ENCODE measurements at regions not wholly inside any gene's neighbourhood (a gene's known extent, or its start where the extent isn't known, plus 50 kb on each side); places are given as distances from the start of the nearest gene placed in this dataset.
A peak's percentile ranks its signal among the peaks of the same experiment; 100 is the strongest.
"Not testable (repeated sequence)": the region's sequence is repeated elsewhere in the genome, so short reads cannot be mapped to it uniquely, and the experiment has no call there.

GRCh38 chr4:57184378-57185029, 74.3 kb upstream of the IGFBP7 start:
- no peak for DNase-seq (ENCODE audit: extremely low spot score, insufficient read length, low read depth)
- no peak for FAIRE-seq

- no peak for DNase-seq (ENCODE audit: extremely low spot score, insufficient read length, low read depth)
Measured at GRCh38 chr4:57182132-57182874, 72.1 kb upstream of the IGFBP7 start.

GRCh38 chr4:57173136-57173535, 63.0 kb upstream of the IGFBP7 start:
- FAIRE-seq: not testable (repeated sequence)

More at GRCh38 chr4:57182132-57182874, 72.1 kb upstream of the IGFBP7 start:
- no peak for FAIRE-seq

GRCh38 chr4:57172065-57172464, 61.9 kb upstream of the IGFBP7 start:
- DNase-seq (ENCODE audit: extremely low spot score, insufficient read length, low read depth): no peak
- FAIRE-seq: no peak

More at GRCh38 chr4:57173136-57173535, 63.0 kb upstream of the IGFBP7 start:
- not testable (repeated sequence) for DNase-seq (ENCODE audit: extremely low spot score, insufficient read length, low read depth)

- FAIRE-seq: no peak
- DNase-seq (ENCODE audit: extremely low spot score, insufficient read length, low read depth): no peak
Measured at GRCh38 chr4:57168982-57169381, 58.8 kb upstream of the IGFBP7 start.

- DNase-seq (ENCODE audit: extremely low spot score, insufficient read length, low read depth) (peak; percentile 42), FAIRE-seq (peak; percentile 89)
Measured at GRCh38 chr4:57163530-57164459, 53.6 kb upstream of the IGFBP7 start.

- DNase-seq (ENCODE audit: extremely low spot score, insufficient read length, low read depth): no peak
- no peak for FAIRE-seq
Measured at GRCh38 chr4:57162499-57163019, 52.4 kb upstream of the IGFBP7 start.

Data from GM18507 (cell line).